ENCODE measurements at regions not wholly inside any gene's neighbourhood (a gene's known extent, or its start where the extent isn't known, plus 50 kb on each side); places are given as distances from the start of the nearest gene placed in this dataset.

- no peak for DNase-seq (ENCODE audit: low read depth in 1 of 2, low spot score in 1 of 2)
Observed at GRCh38 chr3:41126961-41127360, 72.3 kb upstream of the CTNNB1 start.

- no peak for DNase-seq (ENCODE audit: low read depth in 1 of 2, low spot score in 1 of 2)
Observed at GRCh38 chr3:41127414-41127813, 71.9 kb upstream of the CTNNB1 start.

GRCh38 chr3:41129731-41130130 is 69.6 kb upstream of the CTNNB1 start:
- DNase-seq (ENCODE audit: low read depth in 1 of 2, low spot score in 1 of 2), result no peak

GRCh38 chr3:41131224-41131623 is 68.1 kb upstream of the CTNNB1 start:
- no peak for DNase-seq (ENCODE audit: low read depth in 1 of 2, low spot score in 1 of 2)

GRCh38 chr3:41137686-41138111 is 61.6 kb upstream of the CTNNB1 start:
- DNase-seq (ENCODE audit: low read depth in 1 of 2, low spot score in 1 of 2), result no peak

- no peak for DNase-seq (ENCODE audit: low read depth in 1 of 2, low spot score in 1 of 2)
Observed at GRCh38 chr3:41138146-41138545, 61.2 kb upstream of the CTNNB1 start.

GRCh38 chr3:41138601-41139000 is 60.7 kb upstream of the CTNNB1 start:
- no peak for DNase-seq (ENCODE audit: low read depth in 1 of 2, low spot score in 1 of 2)

- DNase-seq (ENCODE audit: low read depth in 1 of 2, low spot score in 1 of 2), result no peak
Observed at GRCh38 chr3:41140242-41140641, 59.1 kb upstream of the CTNNB1 start.

- no peak for DNase-seq (ENCODE audit: low read depth in 1 of 2, low spot score in 1 of 2)
Observed at GRCh38 chr3:41141433-41142167, 57.7 kb upstream of the CTNNB1 start.

GRCh38 chr3:41143421-41144031 is 55.8 kb upstream of the CTNNB1 start:
- DNase-seq (ENCODE audit: low read depth in 1 of 2, low spot score in 1 of 2), result no peak

GRCh38 chr3:41144631-41145030 is 54.7 kb upstream of the CTNNB1 start:
- DNase-seq (ENCODE audit: low read depth in 1 of 2, low spot score in 1 of 2), result no peak

- no peak for DNase-seq (ENCODE audit: low read depth in 1 of 2, low spot score in 1 of 2)
Observed at GRCh38 chr3:41148478-41148877, 50.8 kb upstream of the CTNNB1 start.

GRCh38 chr3:41148901-41149300 is 50.4 kb upstream of the CTNNB1 start:
- DNase-seq (ENCODE audit: low read depth in 1 of 2, low spot score in 1 of 2), result no peak
